T-helper 2 cell treated with Interferon-gamma antibody and Interleukin-4, amounts not matched to agents 5 μg/mL and 100 μg/mL, for 36 hours (primary cell): ENCODE measurements at regions not wholly inside any gene's neighbourhood (a gene's known extent, or its start where the extent isn't known, plus 50 kb on each side); places are given as distances from the start of the nearest gene placed in this dataset.
"Not testable (repeated sequence)": the region's sequence is repeated elsewhere in the genome, so short reads cannot be mapped to it uniquely, and the experiment has no call there.

Experiments
- DNase-seq: peaks from one replicate; pipeline ENCODE4 v3.0.0; 2021; ENCODE audit warnings: low spot score
- H3K27ac Mint-ChIP-seq: one replicate; pipeline ENCODE4 v1.8.0; 2021; ENCODE audit warnings: mild to moderate bottlenecking, mixed read lengths
- H3K27me3 Mint-ChIP-seq: one replicate; pipeline ENCODE4 v1.8.0; 2021; ENCODE audit warnings: low read depth, mixed read lengths
- H3K36me3 Mint-ChIP-seq: one replicate; pipeline ENCODE4 v1.8.0; 2021; ENCODE audit warnings: low read depth, mixed read lengths
- H3K4me1 Mint-ChIP-seq: one replicate; pipeline ENCODE4 v1.8.0; 2021; ENCODE audit warnings: low read depth, mixed read lengths
- H3K4me3 Mint-ChIP-seq: one replicate; pipeline ENCODE4 v1.8.0; 2022; ENCODE audit warnings: mild to moderate bottlenecking, moderate library complexity, mixed read lengths
- H3K9me3 Mint-ChIP-seq: one replicate; pipeline ENCODE4 v1.8.0; 2021; ENCODE audit warnings: mixed read lengths

DNA sequence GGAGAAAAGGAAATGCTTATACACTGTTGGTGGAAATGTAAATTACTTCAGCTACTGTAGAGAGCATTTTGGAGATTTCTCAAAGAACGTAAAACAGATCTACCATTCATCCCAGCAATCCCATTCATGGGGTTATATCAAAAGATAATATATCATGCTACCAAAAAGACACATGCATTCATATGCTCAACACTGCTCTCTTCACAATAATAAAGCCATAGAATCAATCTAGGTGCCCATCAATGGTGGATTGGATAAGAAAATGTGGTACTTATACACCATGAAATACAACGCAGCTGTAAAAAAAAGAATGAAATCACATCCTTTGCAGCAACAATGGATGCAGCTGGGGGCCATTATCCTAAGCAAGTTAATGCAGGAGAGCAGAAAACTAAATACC, 1487.7 kb upstream of the SEL1L start:
- no peak for DNase-seq
- Mint-ChIP-seq H3K4me3 (no peak overlapping the region), H3K27ac (no peak overlapping the region), H3K27me3 (no peaks in the 10 kb centered on the region), H3K4me1 (no peaks in the 10 kb centered on the region), H3K9me3 (peaks cover 38% of the 10 kb centered on the region), H3K36me3 (no peaks in the 10 kb centered on the region)

- Mint-ChIP-seq H3K4me1 (no peaks in the 10 kb centered on the region), H3K36me3 (no peaks in the 10 kb centered on the region), H3K4me3 (no peak overlapping the region), H3K27me3 (no peaks in the 10 kb centered on the region), H3K9me3 (peaks cover 41% of the 10 kb centered on the region), H3K27ac (no peak overlapping the region)
- no peak for DNase-seq
These were observed 1489.7 kb upstream of the SEL1L start for GRCh38 chr14:83023369-83023768.

DNA sequence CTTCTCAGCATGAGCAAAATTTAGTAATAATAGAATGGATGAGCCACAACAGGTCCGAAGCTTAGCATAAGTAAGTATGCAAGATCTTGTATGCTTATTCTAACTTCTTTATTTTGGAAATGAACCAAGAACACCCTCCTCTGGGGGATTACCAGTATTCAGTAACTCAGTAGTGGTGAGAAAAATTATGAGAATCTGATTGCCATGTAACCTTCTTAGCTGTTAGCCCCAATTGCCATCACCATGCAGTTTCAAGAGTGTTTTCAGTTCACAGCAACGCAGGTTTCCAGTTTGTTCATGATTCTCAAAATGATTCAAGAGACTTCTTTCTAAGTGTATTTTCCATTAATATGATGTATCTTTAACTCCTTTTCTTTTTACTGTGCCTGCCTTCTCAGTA, 1507.6 kb upstream of the SEL1L start:
- H3K27ac Mint-ChIP-seq, result no peak overlapping the region
- no peaks in the 10 kb centered on the region for H3K27me3 Mint-ChIP-seq
- H3K36me3 Mint-ChIP-seq, result no peaks in the 10 kb centered on the region
- no peak overlapping the region for H3K4me3 Mint-ChIP-seq
- DNase-seq, result no peak
- peaks cover 45% of the 10 kb centered on the region for H3K9me3 Mint-ChIP-seq
- H3K4me1 Mint-ChIP-seq, result no peaks in the 10 kb centered on the region

- no peaks in the 10 kb centered on the region for H3K27me3 Mint-ChIP-seq
- no peak overlapping the region for H3K4me3 Mint-ChIP-seq
- no peaks in the 10 kb centered on the region for H3K36me3 Mint-ChIP-seq
- H3K4me1 Mint-ChIP-seq, result no peaks in the 10 kb centered on the region
- H3K27ac Mint-ChIP-seq, result no peak overlapping the region
- peaks cover 39% of the 10 kb centered on the region for H3K9me3 Mint-ChIP-seq
- no peak for DNase-seq
These were observed 1509.2 kb upstream of the SEL1L start for GRCh38 chr14:83042858-83043257.

DNA sequence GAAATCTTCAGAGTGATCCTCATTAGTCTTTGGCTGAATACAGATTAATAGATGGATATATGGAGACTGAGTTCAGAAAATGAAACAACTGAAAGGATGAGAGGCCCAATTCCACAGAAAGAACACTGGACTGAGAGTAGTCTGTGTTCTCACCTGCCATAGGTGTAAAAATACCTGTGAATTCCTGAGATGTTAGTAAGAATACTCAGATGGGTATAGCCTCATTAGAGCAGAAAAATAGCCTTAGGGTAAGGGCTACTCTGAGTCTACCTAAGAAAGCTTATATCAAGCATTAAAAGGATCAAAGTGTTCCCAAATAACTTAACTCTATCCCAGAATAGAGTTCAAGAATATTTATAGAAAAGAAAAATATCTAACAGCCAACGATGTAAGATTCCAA, 1510.3 kb upstream of the SEL1L start:
- no peaks in the 10 kb centered on the region for H3K36me3 Mint-ChIP-seq
- H3K27ac Mint-ChIP-seq, result no peak overlapping the region
- peaks cover 37% of the 10 kb centered on the region for H3K9me3 Mint-ChIP-seq
- DNase-seq, result no peak
- no peak overlapping the region for H3K4me3 Mint-ChIP-seq
- no peaks in the 10 kb centered on the region for H3K27me3 Mint-ChIP-seq
- no peaks in the 10 kb centered on the region for H3K4me1 Mint-ChIP-seq

DNA sequence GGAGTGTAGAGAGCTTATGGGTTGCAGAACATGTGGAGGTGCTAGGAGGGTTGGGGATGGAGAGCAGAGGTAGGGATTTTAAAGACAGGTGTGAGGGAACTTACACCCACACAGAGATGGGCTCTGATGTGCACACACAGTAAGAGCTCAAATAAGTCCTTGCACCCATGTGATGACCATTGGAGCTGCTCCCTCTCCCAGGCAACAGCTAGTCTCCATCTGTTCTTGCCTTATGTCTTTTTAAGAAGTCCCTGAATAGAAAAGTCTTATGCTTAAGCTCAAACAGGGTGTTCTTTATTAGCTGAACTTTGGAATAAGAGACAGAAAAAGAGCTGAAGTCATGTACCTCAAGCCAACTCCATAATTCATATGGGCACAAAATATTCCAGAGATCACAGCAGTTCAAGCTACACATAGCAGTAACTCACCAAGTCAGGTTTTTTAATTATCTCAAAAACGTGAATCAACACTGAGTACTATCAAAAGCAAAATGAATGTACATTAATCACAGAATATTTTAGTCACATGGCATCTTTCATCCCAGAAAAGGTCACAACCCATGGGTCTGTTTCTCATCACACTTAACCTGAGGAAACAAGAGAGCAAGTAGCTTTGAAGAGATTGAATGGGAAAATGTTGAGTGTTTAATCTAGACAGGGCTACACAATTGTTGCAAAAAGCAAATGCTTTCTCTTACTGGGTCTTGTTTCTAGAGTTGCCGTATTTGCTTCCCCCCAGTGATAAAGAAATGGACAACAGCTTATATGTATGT, 1513.6 kb upstream of the SEL1L start:
- Mint-ChIP-seq H3K27me3 (no peaks in the 10 kb centered on the region), H3K4me1 (no peaks in the 10 kb centered on the region), H3K4me3 (no peak overlapping the region), H3K9me3 (peaks cover 39% of the 10 kb centered on the region), H3K27ac (no peak overlapping the region), H3K36me3 (no peaks in the 10 kb centered on the region)
- no peak for DNase-seq

GRCh38 chr14:83053022-83053710, 1519.5 kb upstream of the SEL1L start:
- Mint-ChIP-seq H3K4me1 (no peaks in the 10 kb centered on the region), H3K9me3 (peaks cover 12% of the 10 kb centered on the region), H3K27me3 (no peaks in the 10 kb centered on the region), H3K36me3 (no peaks in the 10 kb centered on the region), H3K4me3 (no peak overlapping the region), H3K27ac (no peak overlapping the region)
- DNase-seq, result no peak

DNA sequence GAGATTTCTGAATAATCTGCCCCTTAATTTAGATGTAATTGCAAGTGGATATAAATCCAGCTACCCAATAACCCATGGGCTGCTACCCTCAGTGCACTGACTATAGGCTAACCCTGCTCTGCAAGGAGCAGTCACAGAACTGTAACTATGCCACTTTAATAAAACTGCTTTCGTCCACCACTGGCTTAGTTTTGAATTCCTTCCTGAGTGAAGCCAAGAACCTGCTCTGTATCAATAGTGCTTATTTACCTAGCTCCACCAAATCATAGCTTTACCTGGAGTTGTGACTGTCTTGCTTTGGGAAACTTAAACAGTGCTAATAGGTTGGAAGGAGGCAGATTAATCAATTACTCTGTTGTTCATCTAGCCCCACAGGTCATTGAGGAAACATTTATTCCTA, 1524.4 kb upstream of the SEL1L start:
- Mint-ChIP-seq H3K27ac (no peak overlapping the region), H3K9me3 (peaks cover 21% of the 10 kb centered on the region), H3K4me3 (no peak overlapping the region), H3K27me3 (no peaks in the 10 kb centered on the region), H3K36me3 (no peaks in the 10 kb centered on the region), H3K4me1 (no peaks in the 10 kb centered on the region)
- no peak for DNase-seq

- peaks cover 24% of the 10 kb centered on the region for H3K9me3 Mint-ChIP-seq
- H3K4me3 Mint-ChIP-seq, result no peak overlapping the region
- no peaks in the 10 kb centered on the region for H3K4me1 Mint-ChIP-seq
- no peak overlapping the region for H3K27ac Mint-ChIP-seq
- H3K36me3 Mint-ChIP-seq, result no peaks in the 10 kb centered on the region
- DNase-seq, result no peak
- H3K27me3 Mint-ChIP-seq, result no peaks in the 10 kb centered on the region
These were observed 1538.3 kb upstream of the SEL1L start for GRCh38 chr14:83071888-83072501.

DNA sequence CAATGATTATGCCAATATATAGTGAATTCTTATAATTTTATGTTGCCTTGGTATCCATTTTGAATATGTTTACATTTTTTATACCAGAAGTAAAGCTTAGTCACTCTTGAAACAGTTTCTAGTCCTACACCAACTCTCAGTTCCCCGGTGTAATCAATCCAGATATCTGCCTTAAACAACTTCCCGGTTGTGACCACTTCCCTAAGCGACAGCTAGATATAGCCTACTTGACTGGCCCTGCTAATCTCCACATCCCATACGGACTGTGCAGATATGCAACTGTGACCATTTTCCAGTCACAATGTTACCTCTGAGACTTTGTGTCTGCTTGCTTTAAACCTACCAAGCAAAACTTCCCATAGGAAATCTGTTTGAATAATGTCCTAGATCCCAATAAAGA, 1551.5 kb upstream of the SEL1L start:
- no peaks in the 10 kb centered on the region for H3K36me3 Mint-ChIP-seq
- peaks cover 37% of the 10 kb centered on the region for H3K9me3 Mint-ChIP-seq
- DNase-seq, result no peak
- no peak overlapping the region for H3K27ac Mint-ChIP-seq
- no peaks in the 10 kb centered on the region for H3K4me1 Mint-ChIP-seq
- no peak overlapping the region for H3K4me3 Mint-ChIP-seq
- H3K27me3 Mint-ChIP-seq, result no peaks in the 10 kb centered on the region

GRCh38 chr14:83085725-83086124, 1552.1 kb upstream of the SEL1L start:
- Mint-ChIP-seq H3K9me3 (peaks cover 35% of the 10 kb centered on the region), H3K36me3 (no peaks in the 10 kb centered on the region), H3K4me1 (no peaks in the 10 kb centered on the region)

DNA sequence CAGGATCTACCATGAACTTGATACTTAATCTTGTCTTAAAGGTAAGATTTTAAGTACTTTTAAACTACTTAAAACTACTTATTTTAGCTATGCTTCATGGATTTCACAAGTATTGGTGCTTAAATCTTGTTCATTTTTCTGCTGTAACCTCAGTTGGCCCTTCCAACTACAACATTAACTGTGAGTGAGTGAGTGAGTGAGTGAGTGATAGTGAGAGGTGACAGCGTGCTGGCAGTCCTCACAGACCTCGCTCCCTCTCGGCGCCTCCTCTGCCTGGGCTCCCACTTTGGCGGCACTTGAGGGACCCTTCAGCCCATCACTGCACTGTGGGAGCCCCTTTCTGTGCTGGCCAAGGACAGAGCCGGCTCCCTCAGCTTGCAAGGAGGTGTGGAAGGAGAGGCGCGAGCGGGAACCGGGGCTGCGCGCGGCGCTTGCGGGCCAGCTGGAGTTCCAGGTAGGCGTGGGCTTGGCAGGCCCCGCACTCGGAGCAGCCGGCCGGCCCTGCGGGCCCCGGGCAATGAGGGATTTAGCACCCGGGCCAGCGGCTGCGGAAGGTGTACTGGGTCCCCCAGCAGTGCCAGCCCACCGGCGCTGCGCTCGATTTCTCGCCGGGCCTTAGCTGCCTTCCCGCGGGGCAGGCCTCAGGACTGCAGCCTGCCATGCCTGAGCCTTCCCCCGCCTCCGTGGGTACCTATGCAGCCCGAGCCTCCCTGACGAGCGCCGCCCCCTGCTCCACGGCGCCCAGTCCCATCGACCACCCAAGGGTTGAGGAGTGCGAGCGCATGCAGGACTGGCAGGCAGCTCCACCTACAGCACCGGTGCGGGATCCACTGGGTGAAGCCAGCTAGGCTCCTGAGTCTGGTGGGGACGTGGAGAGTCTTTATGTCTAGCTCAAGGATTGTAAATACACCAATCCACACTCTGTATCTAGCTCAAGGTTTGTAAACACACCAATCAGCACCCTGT, 1558.6 kb upstream of the SEL1L start:
- H3K4me1 Mint-ChIP-seq, H3K27me3 Mint-ChIP-seq, H3K27ac Mint-ChIP-seq, H3K4me3 Mint-ChIP-seq, DNase-seq, H3K36me3 Mint-ChIP-seq: not testable (repeated sequence)
- H3K9me3 Mint-ChIP-seq, result peaks cover 34% of the 10 kb centered on the region

More at GRCh38 chr14:83085725-83086124, 1552.1 kb upstream of the SEL1L start:
- no peaks in the 10 kb centered on the region for H3K27me3 Mint-ChIP-seq
- no peak overlapping the region for H3K27ac Mint-ChIP-seq
- DNase-seq, result no peak
- no peak overlapping the region for H3K4me3 Mint-ChIP-seq

DNA sequence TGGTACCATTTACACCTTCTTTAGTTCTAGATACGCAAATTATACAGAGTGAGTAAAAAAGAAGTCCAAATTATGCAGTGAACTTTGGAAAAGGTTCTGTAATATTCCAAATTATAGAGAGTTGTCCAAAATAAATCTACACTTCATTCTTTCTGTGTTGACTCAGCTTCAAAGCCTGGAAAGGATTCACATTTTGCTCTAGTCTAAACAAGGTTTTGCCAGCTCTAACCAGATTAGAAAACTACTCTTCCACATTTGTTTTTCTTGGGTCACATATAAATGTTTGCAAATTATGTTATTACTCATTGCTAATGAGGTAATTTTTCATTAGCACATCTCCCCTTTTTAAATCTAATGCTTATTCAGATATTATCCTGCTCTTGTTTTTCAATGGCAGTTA, 1562.4 kb upstream of the SEL1L start:
- H3K4me3 Mint-ChIP-seq, result no peak overlapping the region
- no peaks in the 10 kb centered on the region for H3K4me1 Mint-ChIP-seq
- no peaks in the 10 kb centered on the region for H3K36me3 Mint-ChIP-seq
- no peak overlapping the region for H3K27ac Mint-ChIP-seq
- DNase-seq, result no peak
- H3K27me3 Mint-ChIP-seq, result no peaks in the 10 kb centered on the region
- H3K9me3 Mint-ChIP-seq, result peaks cover 17% of the 10 kb centered on the region
